DMS153 treated with DMSO at 0.1 percent for 48 hours (cell line): ENCODE measurements at regions not wholly inside any gene's neighbourhood (a gene's known extent, or its start where the extent isn't known, plus 50 kb on each side); places are given as distances from the start of the nearest gene placed in this dataset.
"Not testable (repeated sequence)": the region's sequence is repeated elsewhere in the genome, so short reads cannot be mapped to it uniquely, and the experiment has no call there.

Experiments
- DNase-seq: peaks from one replicate; lab custom pipeline; 2025; ENCODE audit not compliant: unreplicated experiment; lab: John Stamatoyannopoulos, UW

GRCh38 chr5:25458628-25459027 is 813.9 kb upstream of the CDH10 start:
- no peak for DNase-seq

- DNase-seq = no peak
Observed at GRCh38 chr5:25453500-25453899, 808.7 kb upstream of the CDH10 start.

- DNase-seq = no peak
Observed at GRCh38 chr5:25451294-25451693, 806.5 kb upstream of the CDH10 start.

- DNase-seq = no peak
Observed at GRCh38 chr5:25448646-25449045, 803.9 kb upstream of the CDH10 start.

- DNase-seq = no peak
Observed at GRCh38 chr5:25448190-25448621, 803.4 kb upstream of the CDH10 start.

GRCh38 chr5:25446061-25446420 is 801.3 kb upstream of the CDH10 start:
- not testable (repeated sequence) for DNase-seq

GRCh38 chr5:25445381-25446060 is 800.7 kb upstream of the CDH10 start:
- not testable (repeated sequence) for DNase-seq

GRCh38 chr5:25444697-25445096 is 799.9 kb upstream of the CDH10 start:
- no peak for DNase-seq

- DNase-seq = no peak
Observed at GRCh38 chr5:25441810-25442209, 797.0 kb upstream of the CDH10 start.

GRCh38 chr5:25439025-25439424 is 794.2 kb upstream of the CDH10 start:
- DNase-seq = no peak

GRCh38 chr5:25438375-25438774 is 793.6 kb upstream of the CDH10 start:
- not testable (repeated sequence) for DNase-seq

GRCh38 chr5:25436452-25436851 is 791.7 kb upstream of the CDH10 start:
- DNase-seq = no peak

GRCh38 chr5:25435882-25436281 is 791.1 kb upstream of the CDH10 start:
- no peak for DNase-seq

- DNase-seq = no peak
Observed at GRCh38 chr5:25427240-25427639, 782.5 kb upstream of the CDH10 start.

GRCh38 chr5:25423271-25423670 is 778.5 kb upstream of the CDH10 start:
- DNase-seq = no peak

GRCh38 chr5:25419684-25420083 is 774.9 kb upstream of the CDH10 start:
- DNase-seq = no peak

GRCh38 chr5:25418978-25419377 is 774.2 kb upstream of the CDH10 start:
- DNase-seq = no peak

- DNase-seq = no peak
Observed at GRCh38 chr5:25418319-25418859, 773.6 kb upstream of the CDH10 start.

GRCh38 chr5:25416960-25417359 is 772.2 kb upstream of the CDH10 start:
- no peak for DNase-seq

GRCh38 chr5:25415970-25416369 is 771.2 kb upstream of the CDH10 start:
- DNase-seq = no peak

- no peak for DNase-seq
Observed at GRCh38 chr5:25414742-25415141, 770.0 kb upstream of the CDH10 start.

- DNase-seq = no peak
Observed at GRCh38 chr5:25412116-25412661, 767.4 kb upstream of the CDH10 start.

- DNase-seq = not testable (repeated sequence)
Observed at GRCh38 chr5:25407365-25407764, 762.6 kb upstream of the CDH10 start.
